HG03469 (cell line): ENCODE measurements at regions not wholly inside any gene's neighbourhood (a gene's known extent, or its start where the extent isn't known, plus 50 kb on each side); places are given as distances from the start of the nearest gene placed in this dataset.
"Not testable (repeated sequence)": the region's sequence is repeated elsewhere in the genome, so short reads cannot be mapped to it uniquely, and the experiment has no call there.

ENCODE experiments used
- ATAC-seq: cut with Tn5 transposase; IDR thresholded peaks from one replicate; pipeline ENCODE4 v1.9.1; 2021; ENCODE audit warnings: mild to moderate bottlenecking, moderate library complexity, moderate number of reproducible peaks; ENCODE audit not compliant: unreplicated experiment

- ATAC-seq = no peak
Observed at GRCh38 chr4:29908276-29908675, 811.9 kb upstream of the PCDH7 start.

GRCh38 chr4:29927895-29928294 is 792.3 kb upstream of the PCDH7 start:
- ATAC-seq = no peak

GRCh38 chr4:29948451-29948850 is 771.7 kb upstream of the PCDH7 start:
- no peak for ATAC-seq

GRCh38 chr4:29948858-29949257 is 771.3 kb upstream of the PCDH7 start:
- no peak for ATAC-seq

GRCh38 chr4:29966386-29966785 is 753.8 kb upstream of the PCDH7 start:
- ATAC-seq = no peak

- no peak for ATAC-seq
Observed at GRCh38 chr4:29970626-29971025, 749.5 kb upstream of the PCDH7 start.

- ATAC-seq = no peak
Observed at GRCh38 chr4:29972121-29972520, 748.0 kb upstream of the PCDH7 start.

GRCh38 chr4:29983890-29984289 is 736.3 kb upstream of the PCDH7 start:
- ATAC-seq = no peak

- ATAC-seq = no peak
Observed at GRCh38 chr4:30001628-30002027, 718.5 kb upstream of the PCDH7 start.

GRCh38 chr4:30002341-30002740 is 717.8 kb upstream of the PCDH7 start:
- ATAC-seq = no peak

GRCh38 chr4:30005995-30006394 is 714.2 kb upstream of the PCDH7 start:
- no peak for ATAC-seq

GRCh38 chr4:30024526-30024925 is 695.6 kb upstream of the PCDH7 start:
- no peak for ATAC-seq

- ATAC-seq = no peak
Observed at GRCh38 chr4:30028826-30029225, 691.3 kb upstream of the PCDH7 start.

GRCh38 chr4:30056016-30056766 is 664.0 kb upstream of the PCDH7 start:
- no peak for ATAC-seq

- no peak for ATAC-seq
Observed at GRCh38 chr4:30068234-30068633, 651.9 kb upstream of the PCDH7 start.

- no peak for ATAC-seq
Observed at GRCh38 chr4:30073011-30073710, 647.0 kb upstream of the PCDH7 start.

GRCh38 chr4:30092420-30093128 is 627.6 kb upstream of the PCDH7 start:
- not testable (repeated sequence) for ATAC-seq

GRCh38 chr4:30094887-30095286 is 625.3 kb upstream of the PCDH7 start:
- no peak for ATAC-seq

- no peak for ATAC-seq
Observed at GRCh38 chr4:30103455-30103854, 616.7 kb upstream of the PCDH7 start.

GRCh38 chr4:30116401-30116800 is 603.8 kb upstream of the PCDH7 start:
- ATAC-seq = no peak

GRCh38 chr4:30117433-30117832 is 602.7 kb upstream of the PCDH7 start:
- no peak for ATAC-seq

GRCh38 chr4:30122711-30123110 is 597.5 kb upstream of the PCDH7 start:
- ATAC-seq = no peak
